ENCODE measurements at regions not wholly inside any gene's neighbourhood (a gene's known extent, or its start where the extent isn't known, plus 50 kb on each side); places are given as distances from the start of the nearest gene placed in this dataset.
A peak's percentile ranks its signal among the peaks of the same experiment; 100 is the strongest.

GRCh38 chr6:44062771-44063560, 64.3 kb downstream of the MRPL14 start:
- Histone ChIP-seq H4K20me1 (ENCODE audit: low read depth, low read length) (no peaks in the 10 kb centered on the region), H3K9me2 (replicated peaks; ENCODE audit: insufficient read depth, low read length) (no peaks in the 10 kb centered on the region), H3K9me3 (ENCODE audit: insufficient read depth, low read length) (no peaks in the 10 kb centered on the region), H3K27me3 (ENCODE audit: low read length) (no peaks in the 10 kb centered on the region), H3K4me3 (ENCODE audit: insufficient read depth, low read length, poor library complexity, severe bottlenecking) (no peak overlapping the region), H3K9ac (ENCODE audit: low read length) (no peak overlapping the region), H3K27ac (ENCODE audit: low read depth, low read length) (no peak overlapping the region), H3K79me2 (ENCODE audit: insufficient read depth, low read length) (no peaks in the 10 kb centered on the region), H2AFZ (ENCODE audit: low read depth, low read length, severe bottlenecking) (no peak overlapping the region), H3F3A (ENCODE audit: insufficient read depth) (no peaks in the 10 kb centered on the region), H3K36me3 (ENCODE audit: low read length) (no peaks in the 10 kb centered on the region), H3K4me2 (ENCODE audit: low read depth, low read length, poor library complexity, severe bottlenecking) (no peak overlapping the region)
- TF ChIP-seq EZH2phosphoT487 (conservative IDR thresholded peaks at IDR 0.05; ENCODE audit: low read length) = no peak
- TF ChIP-seq, protein P1, sequence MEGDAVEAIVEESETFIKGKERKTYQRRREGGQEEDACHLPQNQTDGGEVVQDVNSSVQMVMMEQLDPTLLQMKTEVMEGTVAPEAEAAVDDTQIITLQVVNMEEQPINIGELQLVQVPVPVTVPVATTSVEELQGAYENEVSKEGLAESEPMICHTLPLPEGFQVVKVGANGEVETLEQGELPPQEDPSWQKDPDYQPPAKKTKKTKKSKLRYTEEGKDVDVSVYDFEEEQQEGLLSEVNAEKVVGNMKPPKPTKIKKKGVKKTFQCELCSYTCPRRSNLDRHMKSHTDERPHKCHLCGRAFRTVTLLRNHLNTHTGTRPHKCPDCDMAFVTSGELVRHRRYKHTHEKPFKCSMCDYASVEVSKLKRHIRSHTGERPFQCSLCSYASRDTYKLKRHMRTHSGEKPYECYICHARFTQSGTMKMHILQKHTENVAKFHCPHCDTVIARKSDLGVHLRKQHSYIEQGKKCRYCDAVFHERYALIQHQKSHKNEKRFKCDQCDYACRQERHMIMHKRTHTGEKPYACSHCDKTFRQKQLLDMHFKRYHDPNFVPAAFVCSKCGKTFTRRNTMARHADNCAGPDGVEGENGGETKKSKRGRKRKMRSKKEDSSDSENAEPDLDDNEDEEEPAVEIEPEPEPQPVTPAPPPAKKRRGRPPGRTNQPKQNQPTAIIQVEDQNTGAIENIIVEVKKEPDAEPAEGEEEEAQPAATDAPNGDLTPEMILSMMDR (IDR thresholded peaks at IDR 0.05; ENCODE audit: insufficient read depth, low read length, poor library complexity, severe bottlenecking) = peak; percentile 74

GRCh38 chr6:44062105-44062770, 65.0 kb downstream of the MRPL14 start:
- Histone ChIP-seq H3F3A (ENCODE audit: insufficient read depth) (no peaks in the 10 kb centered on the region), H3K4me3 (ENCODE audit: insufficient read depth, low read length, poor library complexity, severe bottlenecking) (no peak overlapping the region), H3K36me3 (ENCODE audit: low read length) (no peaks in the 10 kb centered on the region), H3K79me2 (ENCODE audit: insufficient read depth, low read length) (no peaks in the 10 kb centered on the region), H2AFZ (ENCODE audit: low read depth, low read length, severe bottlenecking) (no peak overlapping the region), H3K9ac (ENCODE audit: low read length) (no peak overlapping the region), H3K27me3 (ENCODE audit: low read length) (no peaks in the 10 kb centered on the region), H4K20me1 (ENCODE audit: low read depth, low read length) (no peaks in the 10 kb centered on the region), H3K9me2 (replicated peaks; ENCODE audit: insufficient read depth, low read length) (no peaks in the 10 kb centered on the region), H3K4me2 (ENCODE audit: low read depth, low read length, poor library complexity, severe bottlenecking) (no peak overlapping the region), H3K9me3 (ENCODE audit: insufficient read depth, low read length) (no peaks in the 10 kb centered on the region), H3K27ac (ENCODE audit: low read depth, low read length) (no peak overlapping the region)
- TF ChIP-seq EZH2phosphoT487 (conservative IDR thresholded peaks at IDR 0.05; ENCODE audit: low read length) = no peak
- TF ChIP-seq, protein P1 (IDR thresholded peaks at IDR 0.05; ENCODE audit: insufficient read depth, low read length, poor library complexity, severe bottlenecking) = no peak

DNA sequence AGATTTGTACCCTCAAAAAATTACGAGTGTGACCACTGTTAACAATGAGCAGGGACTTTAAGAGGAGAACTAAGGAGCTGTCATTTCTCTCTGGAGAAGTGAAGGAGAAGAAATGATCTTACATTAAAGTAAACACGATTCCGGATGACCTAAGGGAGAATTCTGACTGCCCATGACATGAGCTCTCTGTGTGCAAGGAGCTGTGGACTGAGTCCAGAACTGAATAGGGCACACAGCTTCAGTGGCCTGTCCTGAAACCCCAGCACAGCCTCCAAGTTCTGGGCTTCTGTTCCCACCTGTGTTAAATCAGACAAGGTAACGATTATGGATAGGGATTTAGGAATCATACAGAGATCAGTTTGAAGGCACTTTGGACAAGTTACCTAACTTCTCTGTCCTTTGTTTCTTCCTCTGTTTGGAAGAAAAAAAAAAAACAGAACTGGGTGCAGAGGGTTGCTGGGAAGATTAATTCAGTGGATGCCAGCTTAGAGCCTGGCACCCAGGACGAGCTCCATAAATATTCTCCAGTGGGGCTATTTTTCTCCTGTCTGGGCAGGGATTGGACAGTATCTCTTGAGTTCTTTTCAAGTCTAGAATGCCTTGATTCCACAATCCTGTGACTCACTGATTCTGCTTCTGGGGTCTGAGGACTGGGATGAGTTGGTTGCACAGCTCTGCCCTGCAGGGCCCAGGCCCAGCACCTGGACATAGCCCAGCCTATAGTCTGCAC, 65.7 kb downstream of the MRPL14 start:
- Histone ChIP-seq H3K4me3 (ENCODE audit: insufficient read depth, low read length, poor library complexity, severe bottlenecking) (no peak overlapping the region), H2AFZ (ENCODE audit: low read depth, low read length, severe bottlenecking) (no peak overlapping the region), H3K79me2 (ENCODE audit: insufficient read depth, low read length) (no peaks in the 10 kb centered on the region), H3K9me2 (replicated peaks; ENCODE audit: insufficient read depth, low read length) (no peaks in the 10 kb centered on the region), H3K36me3 (ENCODE audit: low read length) (no peaks in the 10 kb centered on the region), H3K27me3 (ENCODE audit: low read length) (no peaks in the 10 kb centered on the region), H3K9ac (ENCODE audit: low read length) (no peak overlapping the region), H3F3A (ENCODE audit: insufficient read depth) (no peaks in the 10 kb centered on the region), H3K4me2 (ENCODE audit: low read depth, low read length, poor library complexity, severe bottlenecking) (no peak overlapping the region), H4K20me1 (ENCODE audit: low read depth, low read length) (no peaks in the 10 kb centered on the region), H3K9me3 (ENCODE audit: insufficient read depth, low read length) (no peaks in the 10 kb centered on the region), H3K27ac (ENCODE audit: low read depth, low read length) (no peak overlapping the region)
- TF ChIP-seq, protein P1 (IDR thresholded peaks at IDR 0.05; ENCODE audit: insufficient read depth, low read length, poor library complexity, severe bottlenecking) = no peak
- TF ChIP-seq EZH2phosphoT487 (conservative IDR thresholded peaks at IDR 0.05; ENCODE audit: low read length) = no peak

Measured in SU-DHL-6 (cell line).